CD4-positive, alpha-beta T cell treated with Interferon alpha-2 for 1 hour (primary cell): ENCODE measurements at regions not wholly inside any gene's neighbourhood (a gene's known extent, or its start where the extent isn't known, plus 50 kb on each side); places are given as distances from the start of the nearest gene placed in this dataset.

Experiments
- DNase-seq, 2 donors: peaks; one replicate each; pipeline ENCODE4 v3.0.0-alpha.2; 2020 to 2022

GRCh38 chr1:78436961-78437360, 53.8 kb upstream of the PTGFR start:
- no peak for DNase-seq

- DNase-seq, result no peak
Observed at GRCh38 chr1:78437396-78437795, 53.4 kb upstream of the PTGFR start.

- DNase-seq, result no peak
Observed at GRCh38 chr1:78437941-78438340, 52.8 kb upstream of the PTGFR start.

GRCh38 chr1:78440381-78440793, 50.4 kb upstream of the PTGFR start:
- DNase-seq, result no peak
